SU-DHL-6 (cell line): ENCODE measurements at regions not wholly inside any gene's neighbourhood (a gene's known extent, or its start where the extent isn't known, plus 50 kb on each side); places are given as distances from the start of the nearest gene placed in this dataset.

Experiments used
- EZH2phosphoT487 ChIP-seq: fragments of 200-600 bp; sonication (generic), shearing (Covaris generic); conservative IDR thresholded peaks from 2 replicates; pipeline ENCODE4 v1.6.1; 2018; ENCODE audit warnings: mild to moderate bottlenecking, antibody characterized with exemption, low read length, moderate library complexity, mixed read lengths
- TF ChIP-seq, protein P1 (sequence below): fragments of 200-600 bp; sonication (generic); IDR thresholded peaks from one replicate; pipeline ENCODE4 v1.5.1; 2017; ENCODE audit warnings: antibody characterized with exemption, mild to moderate bottlenecking, low read length, moderate library complexity; ENCODE audit not compliant: insufficient read depth, poor library complexity, severe bottlenecking

GRCh38 chr4:127548990-127549925, 83.5 kb upstream of the INTU start:
- TF ChIP-seq, protein P1, sequence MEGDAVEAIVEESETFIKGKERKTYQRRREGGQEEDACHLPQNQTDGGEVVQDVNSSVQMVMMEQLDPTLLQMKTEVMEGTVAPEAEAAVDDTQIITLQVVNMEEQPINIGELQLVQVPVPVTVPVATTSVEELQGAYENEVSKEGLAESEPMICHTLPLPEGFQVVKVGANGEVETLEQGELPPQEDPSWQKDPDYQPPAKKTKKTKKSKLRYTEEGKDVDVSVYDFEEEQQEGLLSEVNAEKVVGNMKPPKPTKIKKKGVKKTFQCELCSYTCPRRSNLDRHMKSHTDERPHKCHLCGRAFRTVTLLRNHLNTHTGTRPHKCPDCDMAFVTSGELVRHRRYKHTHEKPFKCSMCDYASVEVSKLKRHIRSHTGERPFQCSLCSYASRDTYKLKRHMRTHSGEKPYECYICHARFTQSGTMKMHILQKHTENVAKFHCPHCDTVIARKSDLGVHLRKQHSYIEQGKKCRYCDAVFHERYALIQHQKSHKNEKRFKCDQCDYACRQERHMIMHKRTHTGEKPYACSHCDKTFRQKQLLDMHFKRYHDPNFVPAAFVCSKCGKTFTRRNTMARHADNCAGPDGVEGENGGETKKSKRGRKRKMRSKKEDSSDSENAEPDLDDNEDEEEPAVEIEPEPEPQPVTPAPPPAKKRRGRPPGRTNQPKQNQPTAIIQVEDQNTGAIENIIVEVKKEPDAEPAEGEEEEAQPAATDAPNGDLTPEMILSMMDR, result no peak
- no peak for TF ChIP-seq EZH2phosphoT487
